BJ (cell line): ENCODE measurements at regions not wholly inside any gene's neighbourhood (a gene's known extent, or its start where the extent isn't known, plus 50 kb on each side); places are given as distances from the start of the nearest gene placed in this dataset.
"Not testable (repeated sequence)": the region's sequence is repeated elsewhere in the genome, so short reads cannot be mapped to it uniquely, and the experiment has no call there.

Experiments used
- CTCF ChIA-PET: fragments of 350-600 bp; formaldehyde crosslinking; extraction: SDS; loops from one replicate; lab custom pipeline; 2021; ENCODE audit warnings: antibody characterized with exemption, inconsistent platforms; lab: Yijun Ruan, JAX
- POLR2A ChIA-PET: fragments of 300-600 bp; sonication (Branson Sonifier 250); formaldehyde crosslinking; extraction: SDS; loops from one replicate; lab custom pipeline; 2021; ENCODE audit warnings: antibody characterized with exemption; lab: Charles Lee
- DNase-seq: peaks from one replicate; pipeline ENCODE4 v3.0.0-alpha.2; 2011; ENCODE audit warnings: low read depth
- H3K27me3 ChIP-seq: 2 replicates; pipeline ENCODE4 v1.6.0; 2011; ENCODE audit warnings: low read length; ENCODE audit not compliant: control insufficient read depth, insufficient read depth
- H3K36me3 ChIP-seq: 2 replicates; pipeline ENCODE4 v1.5.1; 2011; ENCODE audit warnings: low read length; ENCODE audit not compliant: control insufficient read depth, insufficient read depth
- H3K4me3 ChIP-seq: 2 replicates; pipeline ENCODE4 v1.5.1; 2011; ENCODE audit warnings: low read depth, mild to moderate bottlenecking, control low read depth, low read length
- CTCF ChIP-seq: IDR thresholded peaks from 2 replicates; pipeline ENCODE4 v1.5.1; 2011; ENCODE audit warnings: low read depth, mild to moderate bottlenecking, control low read depth, inconsistent platforms, low read length, moderate library complexity; ENCODE audit not compliant: insufficient read depth

- Histone ChIP-seq H3K4me3 (no peak overlapping the region), H3K36me3 (no peaks in the 10 kb centered on the region), H3K27me3 (no peaks in the 10 kb centered on the region)
- no peak for DNase-seq
- no peak for TF ChIP-seq CTCF
- ChIA-PET POLR2A (no interaction called here), CTCF (no interaction called here)
Observed at GRCh38 chr14:44392984-44393383, 114.1 kb downstream of the FSCB start.

- POLR2A ChIA-PET: no interaction called here
- TF ChIP-seq CTCF: no peak
- DNase-seq: no peak
- CTCF ChIA-PET: no interaction called here
- H3K27me3 ChIP-seq: no peaks in the 10 kb centered on the region
- no peak overlapping the region for H3K4me3 ChIP-seq
- H3K36me3 ChIP-seq: no peaks in the 10 kb centered on the region
Observed at GRCh38 chr14:44388306-44388705, 118.8 kb downstream of the FSCB start.

- Histone ChIP-seq H3K27me3 (no peaks in the 10 kb centered on the region), H3K4me3 (no peak overlapping the region), H3K36me3 (no peaks in the 10 kb centered on the region)
- no peak for TF ChIP-seq CTCF
- ChIA-PET POLR2A (no interaction called here), CTCF (no interaction called here)
- DNase-seq: no peak
Observed at GRCh38 chr14:44385906-44386305, 121.2 kb downstream of the FSCB start.

GRCh38 chr14:44385296-44385695 lies 121.8 kb downstream of the FSCB start:
- POLR2A ChIA-PET, CTCF ChIA-PET, DNase-seq, H3K27me3 ChIP-seq, H3K36me3 ChIP-seq, H3K4me3 ChIP-seq: not testable (repeated sequence)

- POLR2A ChIA-PET, H3K4me3 ChIP-seq, CTCF ChIA-PET, H3K27me3 ChIP-seq, H3K36me3 ChIP-seq, DNase-seq: not testable (repeated sequence)
Observed at GRCh38 chr14:44384601-44385293, 122.3 kb downstream of the FSCB start.

- H3K4me3 ChIP-seq: no peak overlapping the region
- POLR2A ChIA-PET: no interaction called here
Observed at GRCh38 chr14:44384093-44384492, 123.0 kb downstream of the FSCB start.

More at GRCh38 chr14:44384093-44384492, 123.0 kb downstream of the FSCB start:
- DNase-seq: no peak
- TF ChIP-seq CTCF: no peak
- no peaks in the 10 kb centered on the region for H3K36me3 ChIP-seq
- CTCF ChIA-PET: interaction anchor here (1.0 kb wide), 1 partner anchor 11 kb away, joined by 3 read pairs; no protein-coding TSS in a partner anchor
- no peaks in the 10 kb centered on the region for H3K27me3 ChIP-seq
